NCI-H524 (cell line): ENCODE measurements at regions not wholly inside any gene's neighbourhood (a gene's known extent, or its start where the extent isn't known, plus 50 kb on each side); places are given as distances from the start of the nearest gene placed in this dataset.

Experiments
- DNase-seq, 2 experiments: peaks; one replicate each; lab custom pipeline; 2025; lab: John Stamatoyannopoulos, UW

GRCh38 chr4:180120068-180120467, 2123.1 kb upstream of the TENM3 start:
- DNase-seq = no peak

GRCh38 chr4:180134091-180134866, 2108.9 kb upstream of the TENM3 start:
- peak in 1 of 2 experiments; percentile 11 for DNase-seq

DNA sequence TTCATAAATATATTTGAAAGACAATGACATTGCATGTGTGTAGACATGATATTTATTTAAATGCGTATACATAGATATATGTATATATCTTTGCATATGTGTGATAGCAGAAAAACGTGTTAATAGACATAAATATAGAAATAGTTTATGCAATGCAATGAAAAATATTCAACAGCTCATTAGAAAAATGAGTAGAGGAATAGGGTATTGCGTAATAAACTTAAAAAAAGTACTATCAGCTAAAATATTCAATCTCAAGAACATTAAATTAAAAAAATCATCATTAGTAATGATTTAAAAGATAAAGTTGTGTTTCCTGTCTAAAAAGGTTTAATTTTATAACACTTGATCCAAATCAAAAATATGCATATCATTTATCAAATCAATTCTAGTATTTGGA, 2101.5 kb upstream of the TENM3 start:
- no peak for DNase-seq

GRCh38 chr4:180148737-180149136, 2094.5 kb upstream of the TENM3 start:
- DNase-seq = no peak

DNA sequence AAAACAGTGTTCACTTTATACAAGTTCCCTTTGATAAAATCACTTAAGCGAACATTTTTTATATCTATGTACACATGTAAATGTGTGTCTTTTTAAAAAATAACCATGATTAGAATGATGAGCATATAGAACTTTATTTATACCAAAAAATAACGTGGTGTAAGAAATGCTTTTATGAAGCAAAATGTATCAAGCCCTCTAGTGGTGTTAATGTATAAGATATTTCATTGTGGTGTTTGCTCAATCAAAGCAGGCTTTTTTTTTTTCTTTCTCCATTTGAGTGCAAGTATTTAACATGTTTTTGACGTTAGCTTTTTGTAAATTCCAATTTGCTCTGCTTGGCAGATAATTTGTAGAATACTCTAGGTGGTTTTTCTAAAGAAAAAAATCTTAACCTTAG, 2092.4 kb upstream of the TENM3 start:
- DNase-seq = peak in 1 of 2 experiments; percentile 1

- no peak for DNase-seq
These were observed 2090.4 kb upstream of the TENM3 start for GRCh38 chr4:180152831-180153230.

- DNase-seq = no peak
These were observed 2089.6 kb upstream of the TENM3 start for GRCh38 chr4:180153587-180153986.

GRCh38 chr4:180156684-180157083, 2086.5 kb upstream of the TENM3 start:
- DNase-seq = no peak

GRCh38 chr4:180160195-180160983, 2082.8 kb upstream of the TENM3 start:
- DNase-seq = peak in 1 of 2 experiments; percentile 19

DNA sequence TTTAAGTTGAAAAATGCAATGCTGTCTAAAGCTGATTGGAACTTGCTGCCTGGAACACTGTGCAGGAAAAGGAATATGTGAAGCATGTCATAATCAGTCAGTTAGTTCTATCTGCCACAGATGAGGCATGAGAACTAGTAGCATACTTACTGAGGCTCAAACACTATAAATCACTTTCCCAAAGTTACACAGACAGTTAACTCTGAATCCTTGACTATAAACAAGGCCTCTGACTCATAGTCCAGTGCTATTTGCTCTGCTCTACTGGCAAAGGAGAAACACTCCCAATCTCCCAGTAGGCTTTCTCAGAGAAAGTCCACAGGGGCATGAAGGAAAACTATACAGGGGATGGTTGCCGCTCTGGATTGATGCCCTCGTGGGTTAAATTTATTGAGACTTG, 2078.4 kb upstream of the TENM3 start:
- DNase-seq = no peak

DNA sequence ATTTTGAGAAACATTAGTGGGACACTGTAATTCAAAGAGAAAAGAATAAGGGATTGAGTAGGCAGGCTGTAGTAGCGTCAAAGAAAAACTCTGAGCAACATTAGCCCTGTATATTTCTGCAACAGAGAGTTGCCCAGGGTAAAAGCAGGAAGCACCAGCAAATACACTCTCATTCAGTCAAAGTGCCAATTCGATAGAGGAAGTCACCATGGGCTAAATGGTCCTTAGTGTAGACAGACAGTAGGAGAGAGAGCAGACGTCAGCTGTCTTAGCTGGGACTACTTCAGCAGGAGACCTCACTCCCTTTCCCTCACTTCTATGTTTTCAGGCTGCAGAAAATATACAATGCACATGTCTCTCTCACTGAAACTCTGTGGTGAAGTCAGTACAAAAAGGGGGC, 2073.8 kb upstream of the TENM3 start:
- no peak for DNase-seq

GRCh38 chr4:180169966-180170365, 2073.2 kb upstream of the TENM3 start:
- DNase-seq = no peak

DNA sequence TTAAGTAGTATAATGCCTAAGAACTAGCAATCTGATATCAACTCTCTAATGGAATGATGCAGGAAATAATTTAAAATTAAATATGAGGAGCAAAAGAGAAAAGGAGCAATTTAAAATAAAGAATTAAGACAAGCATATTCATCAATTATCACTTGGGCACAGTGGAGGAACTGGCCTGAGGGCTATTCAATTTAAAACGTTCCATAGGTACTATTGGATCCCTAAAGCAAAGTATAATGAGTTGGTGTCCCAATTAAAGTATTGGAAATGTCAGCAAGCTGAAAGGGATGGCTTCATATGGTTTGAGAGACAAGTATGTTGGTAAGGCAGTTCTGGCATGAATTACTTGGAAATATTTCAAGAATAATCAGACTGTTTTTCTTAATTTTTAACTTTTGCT, 2064.1 kb upstream of the TENM3 start:
- DNase-seq = no peak

DNA sequence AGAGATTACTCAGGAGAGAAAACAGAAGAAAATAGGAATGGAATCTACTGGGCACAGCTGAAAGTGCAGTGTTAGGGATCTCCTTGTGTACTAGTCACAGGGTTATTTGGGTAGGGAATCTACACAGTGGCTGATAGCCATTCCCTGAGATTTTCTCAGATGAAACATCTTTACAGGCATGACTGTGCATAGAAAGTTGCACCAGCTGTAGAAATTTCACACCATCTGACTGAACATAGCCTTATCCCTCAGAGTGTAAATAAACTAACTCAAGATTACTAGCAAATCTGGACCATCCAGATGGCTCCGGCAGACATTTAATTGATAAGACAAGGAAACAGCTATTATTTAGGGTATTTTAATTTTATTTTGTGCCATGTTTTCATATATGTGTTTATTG, 2053.5 kb upstream of the TENM3 start:
- DNase-seq = peak; percentile 26 to 72

GRCh38 chr4:180190382-180190781, 2052.8 kb upstream of the TENM3 start:
- DNase-seq = peak in 1 of 2 experiments; percentile 2

DNA sequence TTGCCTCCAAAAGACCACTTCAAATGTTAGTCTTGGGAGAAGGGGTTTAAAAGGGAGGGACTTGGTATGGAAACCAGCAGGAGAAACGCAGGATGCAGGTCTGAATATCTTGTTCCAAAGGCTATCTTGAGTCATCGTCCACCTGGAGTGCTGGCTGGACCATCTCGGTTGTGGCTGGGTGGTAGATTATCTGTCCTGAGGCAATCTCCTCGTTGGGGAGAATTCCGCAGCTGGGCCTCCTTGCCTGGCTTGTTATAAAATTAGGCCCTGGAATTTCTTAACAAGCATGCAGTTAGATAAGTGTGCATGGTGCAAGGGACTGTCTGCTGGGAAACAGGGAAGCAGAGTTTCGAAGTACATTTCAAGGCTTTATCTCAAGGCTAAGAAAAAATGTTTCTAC, 2045.7 kb upstream of the TENM3 start:
- no peak for DNase-seq

DNA sequence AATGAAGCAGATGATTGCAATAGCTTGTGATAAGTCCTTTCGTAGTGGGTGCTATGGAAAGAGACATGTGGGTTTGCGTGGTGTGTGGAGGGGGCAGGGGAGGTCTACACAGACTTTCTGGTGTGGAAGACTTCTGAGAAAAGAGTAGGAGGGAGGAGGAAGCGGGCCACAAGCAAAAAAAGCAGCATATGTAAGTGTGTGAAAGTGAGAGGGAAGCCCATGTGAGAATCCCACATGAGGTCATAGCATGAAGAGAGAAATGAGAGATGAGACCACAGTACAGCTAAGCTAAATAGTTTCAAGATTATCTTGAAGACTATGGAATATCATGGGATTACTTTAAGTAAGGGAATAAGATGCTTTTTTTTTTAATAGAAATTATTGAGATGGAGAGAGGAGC, 2039.9 kb upstream of the TENM3 start:
- DNase-seq = no peak

DNA sequence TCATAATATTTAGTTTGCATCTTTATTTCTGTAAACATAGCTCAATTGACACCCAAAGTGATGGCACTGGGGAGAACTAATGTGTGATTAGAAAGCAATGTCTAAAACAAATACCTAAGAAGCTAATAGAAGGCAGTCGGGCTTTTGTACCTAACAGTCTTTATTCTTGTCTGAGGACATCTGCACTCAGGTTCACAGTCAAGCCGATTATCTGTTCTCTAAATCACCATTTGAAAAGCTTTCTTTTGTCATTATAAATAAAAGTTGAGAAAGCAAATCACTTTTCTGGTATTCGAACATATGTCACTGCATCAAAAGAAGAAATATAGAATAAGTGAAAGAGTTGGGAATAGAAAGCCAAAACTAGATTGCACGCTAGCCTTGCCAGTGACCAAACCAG, 2037.9 kb upstream of the TENM3 start:
- DNase-seq = no peak

DNA sequence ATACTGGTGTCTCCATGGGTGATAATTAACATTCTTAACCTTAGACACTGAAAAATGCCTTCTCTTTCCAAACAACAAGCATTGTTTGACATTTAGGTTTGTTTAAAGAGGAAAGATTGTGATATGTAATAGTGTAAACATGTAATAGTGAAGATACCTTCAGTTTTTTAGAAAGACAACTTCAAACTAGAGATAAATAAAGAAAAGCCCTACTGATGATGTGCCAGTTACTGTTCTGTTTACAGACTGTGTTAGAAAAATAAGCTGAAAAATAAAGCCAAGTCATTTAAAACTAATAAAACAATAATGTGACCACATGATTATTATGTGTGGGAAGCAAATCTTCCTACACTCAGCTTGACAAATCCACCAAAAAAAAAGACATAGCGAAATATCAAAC, 2035.3 kb upstream of the TENM3 start:
- no peak for DNase-seq

GRCh38 chr4:180217070-180217469, 2026.1 kb upstream of the TENM3 start:
- DNase-seq = no peak

DNA sequence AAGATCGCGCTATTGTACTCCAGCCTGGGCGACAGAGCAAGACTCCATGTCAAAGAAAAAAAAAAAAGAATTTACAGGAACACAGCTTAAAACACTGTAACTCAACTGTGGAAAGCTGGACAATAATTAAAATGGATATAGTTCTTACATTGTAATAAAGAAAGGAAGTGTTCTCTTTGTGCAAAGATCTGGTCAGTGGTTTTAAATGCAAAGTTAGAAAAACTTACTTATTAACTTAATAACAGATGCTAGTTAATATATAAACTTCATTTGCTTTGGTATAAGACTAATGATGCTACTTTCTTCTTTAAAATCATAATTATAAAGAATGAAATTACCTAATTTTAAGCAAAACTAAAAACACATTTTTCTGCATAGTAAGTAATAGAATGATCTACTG, 2024.1 kb upstream of the TENM3 start:
- DNase-seq = no peak

DNA sequence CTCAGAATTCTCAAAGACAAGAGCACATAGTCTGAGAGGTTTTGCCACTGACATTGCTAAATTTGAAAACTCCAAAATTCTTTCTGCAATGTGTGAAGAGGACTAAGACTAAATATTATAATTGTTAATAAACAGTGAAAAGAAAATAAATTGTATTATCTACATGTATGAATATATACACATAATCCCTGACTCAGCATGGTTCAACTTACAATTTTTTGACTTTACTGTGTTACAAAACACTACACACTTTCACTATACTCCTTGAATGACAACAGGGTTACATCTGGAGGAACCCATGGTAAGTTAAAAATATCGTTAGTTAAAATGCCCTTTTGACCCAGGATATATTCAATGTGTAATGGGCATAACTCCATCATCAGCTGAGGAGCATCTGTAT, 2017.2 kb upstream of the TENM3 start:
- DNase-seq = no peak

- DNase-seq = peak in 1 of 2 experiments; percentile 13
These were observed 2008.5 kb upstream of the TENM3 start for GRCh38 chr4:180234730-180235129.
